HG03439 (cell line): ENCODE measurements at regions not wholly inside any gene's neighbourhood (a gene's known extent, or its start where the extent isn't known, plus 50 kb on each side); places are given as distances from the start of the nearest gene placed in this dataset.

Experiments used
- ATAC-seq: cut with Tn5 transposase; IDR thresholded peaks from one replicate; pipeline ENCODE4 v1.9.1; 2021; ENCODE audit warnings: mild to moderate bottlenecking, moderate library complexity; ENCODE audit not compliant: unreplicated experiment

DNA sequence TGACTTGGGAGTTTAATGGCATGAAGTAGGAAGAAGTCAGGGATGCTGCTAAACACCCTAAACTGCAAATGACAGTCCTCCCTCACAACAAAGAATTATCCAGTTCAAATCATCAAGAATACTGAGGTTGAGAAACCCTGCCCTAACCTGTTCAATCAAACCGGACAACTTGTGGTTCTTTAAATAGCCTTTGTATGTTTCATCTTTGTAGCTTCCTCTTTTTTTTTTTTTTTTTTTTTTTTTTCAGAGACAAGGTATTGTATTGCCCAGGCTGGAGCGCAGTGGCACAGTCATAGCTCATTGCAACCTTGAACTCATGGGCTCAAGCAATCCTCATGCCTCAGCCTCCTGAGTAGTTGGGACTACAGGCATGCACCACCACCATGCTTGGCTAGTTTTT, 52.5 kb upstream of the TTC29 start:
- ATAC-seq, result no peak

DNA sequence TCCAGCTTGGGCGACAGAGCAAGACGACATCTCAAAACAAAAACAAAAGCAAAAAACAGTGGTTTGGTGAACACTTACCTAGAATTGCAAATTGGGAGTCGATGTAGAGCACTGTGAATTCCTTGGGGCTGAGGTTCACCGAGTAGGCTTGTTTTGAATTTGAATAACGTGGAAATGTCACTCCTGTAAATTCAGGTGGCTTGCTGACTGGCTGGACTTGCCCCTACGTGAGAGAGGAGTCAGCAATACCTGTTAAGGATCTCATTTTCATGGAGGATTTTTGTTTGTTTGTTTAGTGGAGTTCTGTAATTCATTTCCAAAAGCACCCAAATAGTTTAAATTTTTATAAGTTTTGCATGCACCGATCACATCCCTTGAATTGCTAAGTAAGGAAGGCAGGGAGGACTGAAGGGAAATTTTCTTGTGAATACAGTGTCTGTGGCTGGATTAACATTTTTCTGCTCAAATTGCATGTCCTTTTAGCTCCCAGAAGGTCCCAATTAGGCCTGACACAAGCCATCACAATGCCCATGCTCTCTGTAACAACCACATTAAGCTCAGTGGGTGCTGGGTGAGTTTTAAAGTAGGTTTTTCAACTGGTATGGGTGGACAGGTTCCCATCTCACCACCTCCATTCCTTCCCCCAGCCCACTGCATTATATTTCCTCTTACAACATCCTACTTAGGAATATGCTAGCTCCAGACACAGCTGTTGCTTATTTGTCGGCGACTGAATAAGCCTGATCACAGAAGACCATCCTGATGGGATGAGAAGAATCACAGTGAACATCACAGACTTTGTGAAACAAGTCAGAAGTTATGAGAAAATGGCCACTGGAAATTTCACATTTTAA, 58.5 kb upstream of the TTC29 start:
- no peak for ATAC-seq

DNA sequence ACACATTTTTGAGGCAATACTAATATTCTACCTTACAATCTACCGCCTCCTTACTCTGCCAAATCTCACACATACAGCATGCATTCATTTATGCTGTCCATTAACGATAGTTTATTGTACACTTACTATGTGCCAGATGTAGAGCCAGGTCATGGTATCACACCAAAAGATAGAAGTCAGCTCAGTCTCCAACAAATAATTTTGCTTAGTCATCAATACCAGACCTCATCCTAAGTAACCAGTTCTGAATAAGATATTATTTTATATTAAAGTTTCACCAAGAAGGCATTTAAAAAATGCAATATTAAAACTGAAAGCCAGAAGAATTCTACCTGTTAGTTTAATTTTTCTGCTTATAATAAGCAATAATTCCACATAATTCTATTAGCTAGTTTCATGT, 60.6 kb upstream of the TTC29 start:
- no peak for ATAC-seq

DNA sequence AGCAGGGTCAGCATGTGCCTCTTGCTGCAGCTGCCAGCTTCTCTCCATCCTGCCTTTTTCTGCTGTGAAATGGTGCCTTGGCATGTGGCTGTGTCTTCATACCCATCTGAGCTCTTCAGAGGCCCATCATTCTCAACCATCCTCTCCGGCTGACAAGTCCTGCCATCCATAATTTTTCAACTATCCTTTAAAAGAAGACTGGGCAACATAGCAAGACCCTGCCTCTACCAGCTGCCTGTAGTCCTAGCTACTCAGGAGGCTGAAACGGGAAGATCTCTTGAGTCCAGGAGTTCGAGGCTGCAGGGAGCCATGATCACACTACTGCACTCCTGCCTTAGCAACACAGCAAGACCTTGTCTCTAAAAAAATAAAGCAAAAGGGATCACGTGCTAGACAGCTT, 64.2 kb upstream of the TTC29 start:
- ATAC-seq, result no peak

DNA sequence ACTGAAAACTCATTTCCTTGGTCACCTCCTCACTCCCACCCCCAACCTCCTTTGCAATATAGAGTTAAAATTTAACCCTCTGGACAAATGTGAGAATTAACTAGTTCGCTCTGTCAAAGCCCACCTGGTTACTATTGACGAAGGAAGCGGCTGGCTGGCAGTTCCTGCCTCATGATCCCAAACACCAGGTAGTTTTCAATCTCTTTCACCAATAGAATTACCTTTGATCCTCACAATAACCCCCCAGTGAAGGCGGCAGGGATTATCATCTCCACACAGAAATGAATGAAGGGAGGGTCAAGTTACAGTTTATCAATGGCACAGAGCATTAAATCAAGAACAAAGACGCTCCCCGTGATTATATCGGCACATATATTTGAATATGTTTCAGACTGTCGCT, 65.7 kb upstream of the TTC29 start:
- ATAC-seq, result no peak

DNA sequence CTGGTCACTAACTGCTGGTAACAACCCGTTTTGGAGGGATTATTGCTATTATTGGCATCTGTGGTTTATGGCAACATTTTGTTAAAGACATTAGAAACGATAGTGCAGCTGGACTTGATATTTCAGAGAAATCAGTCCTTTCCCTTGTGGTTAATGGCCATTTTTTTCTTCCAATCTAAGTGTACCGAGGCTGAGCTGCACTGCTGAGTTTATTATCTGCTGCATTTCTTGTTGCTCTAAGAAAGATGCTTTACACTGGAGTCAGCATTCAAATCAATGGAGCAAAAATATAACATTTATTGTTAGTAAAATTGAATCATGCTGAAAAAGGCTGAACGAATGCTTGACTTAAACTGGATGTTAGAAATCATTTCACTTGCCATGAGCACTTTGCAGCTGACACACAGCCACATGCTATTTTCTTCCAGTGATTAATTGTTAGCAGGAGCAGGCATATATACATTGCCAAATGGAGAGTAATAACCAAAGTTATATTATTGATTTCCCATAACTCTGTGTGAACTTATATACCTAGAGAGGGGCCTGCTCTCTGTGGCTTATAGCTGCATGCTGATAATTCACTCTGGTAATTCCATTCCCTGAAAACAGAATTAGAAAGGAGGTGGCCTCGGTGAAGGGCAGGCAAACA, 66.5 kb upstream of the TTC29 start:
- ATAC-seq, result no peak

DNA sequence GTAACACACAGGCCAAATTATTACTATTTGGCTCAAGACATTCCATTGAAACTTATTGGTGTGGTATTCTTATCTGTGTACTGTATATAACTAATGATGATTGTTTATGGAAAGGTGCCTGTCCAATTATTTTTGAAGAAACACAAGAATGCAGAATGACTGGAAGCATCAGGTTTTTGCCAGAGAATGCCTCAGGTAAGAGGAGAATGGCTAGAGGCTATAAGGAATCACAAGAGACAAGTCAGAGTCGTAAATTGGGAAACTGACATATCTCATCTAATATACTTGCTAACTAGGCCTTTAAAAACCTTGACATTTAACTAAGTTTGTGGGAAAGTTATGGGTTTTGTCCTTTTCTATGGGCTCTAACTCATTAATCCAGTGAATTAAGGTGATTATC, 69.3 kb upstream of the TTC29 start:
- ATAC-seq, result no peak

DNA sequence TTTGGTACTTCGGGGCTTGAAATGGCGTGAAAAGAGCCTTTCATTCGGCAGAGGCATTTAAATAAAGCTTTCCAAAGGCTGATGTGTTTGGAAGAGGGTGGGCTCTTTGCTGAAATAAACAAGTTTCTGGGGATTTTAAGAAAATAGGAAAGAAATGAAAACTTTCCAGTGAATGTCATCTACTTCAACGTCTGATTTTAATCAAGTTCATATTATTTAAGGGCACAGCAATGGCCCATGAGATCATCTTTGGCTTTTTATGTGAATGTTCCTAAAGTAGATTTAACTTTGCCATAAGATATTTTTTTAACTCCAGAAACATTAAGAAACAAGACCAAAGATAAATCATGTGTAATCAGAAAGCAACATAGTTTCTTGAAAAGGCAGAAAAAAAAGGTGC, 69.8 kb upstream of the TTC29 start:
- no peak for ATAC-seq

DNA sequence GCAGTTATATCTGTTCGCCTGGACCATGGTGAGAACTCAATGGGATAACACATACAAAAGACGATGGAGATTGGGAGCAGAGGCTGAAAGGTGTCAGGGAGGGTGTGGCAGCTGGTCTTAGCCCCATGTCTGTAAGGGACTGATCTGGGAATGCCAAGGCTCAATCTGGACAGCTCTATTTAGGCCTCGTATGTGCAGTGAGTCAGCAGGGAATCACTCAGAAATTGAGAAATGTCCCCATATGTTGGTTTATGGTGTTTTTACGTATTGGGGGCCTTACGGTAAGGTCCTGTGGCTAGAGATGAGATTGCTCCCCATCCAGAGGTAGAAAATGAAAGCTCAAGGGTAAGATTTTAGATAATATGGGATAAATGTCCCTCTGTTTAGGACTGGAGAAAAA, 71.4 kb upstream of the TTC29 start:
- no peak for ATAC-seq

DNA sequence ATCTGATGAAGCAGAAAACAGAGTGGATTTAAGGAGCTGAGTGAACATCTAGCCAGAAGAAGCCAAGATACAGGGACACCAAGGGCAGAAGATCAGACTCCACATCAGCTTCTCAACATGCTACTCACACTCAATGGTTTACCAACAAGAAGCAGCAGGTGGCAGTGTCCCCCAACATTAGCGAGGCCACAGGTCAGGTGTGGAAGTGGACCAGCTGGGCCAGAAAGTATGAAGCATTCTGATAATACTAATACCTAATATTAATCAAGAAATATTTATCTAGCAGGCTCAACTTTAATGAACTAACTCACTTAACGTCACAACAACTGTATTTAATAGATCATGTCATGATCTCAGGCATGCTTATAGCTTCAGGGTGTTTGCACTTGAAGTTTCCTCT, 73.4 kb upstream of the TTC29 start:
- no peak for ATAC-seq

DNA sequence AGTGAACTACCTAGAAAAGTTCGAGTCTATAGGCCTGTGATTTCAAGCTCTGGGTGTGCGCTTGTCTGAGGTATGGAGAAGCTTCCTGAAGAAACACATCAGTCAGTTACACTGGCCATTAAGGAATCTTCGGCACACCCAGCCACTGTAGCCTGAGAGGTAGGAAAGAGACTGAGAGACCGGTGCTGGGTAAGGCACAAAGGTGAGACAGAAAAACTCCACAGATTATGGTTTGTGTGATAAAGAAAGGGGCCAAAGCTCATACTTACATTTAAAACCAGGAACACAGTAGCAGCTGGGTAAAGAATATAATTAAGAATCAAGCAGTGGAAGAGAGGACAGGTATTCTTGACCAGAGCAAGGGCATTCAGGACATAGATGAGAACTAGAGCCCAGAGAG, 74.8 kb upstream of the TTC29 start:
- ATAC-seq, result no peak

DNA sequence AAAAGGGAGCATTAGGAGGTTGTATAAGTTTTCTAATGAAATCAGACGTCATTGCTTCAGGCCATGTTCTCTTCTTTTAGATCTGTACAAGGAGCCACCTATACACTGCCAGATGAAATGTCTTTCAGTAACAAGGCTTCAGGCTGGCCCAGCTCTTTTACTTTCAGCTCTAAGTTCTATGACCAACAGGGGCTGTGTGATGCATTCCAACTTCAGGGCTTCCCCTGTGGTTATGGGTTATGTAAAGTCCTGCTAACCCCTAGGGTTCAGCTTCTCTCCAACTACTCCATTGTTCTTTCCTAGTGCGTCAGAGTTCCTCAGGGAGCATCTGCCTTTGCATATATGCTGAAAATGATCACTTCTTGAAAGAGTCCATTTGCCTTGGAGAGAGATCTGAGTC, 79.4 kb upstream of the TTC29 start:
- no peak for ATAC-seq

DNA sequence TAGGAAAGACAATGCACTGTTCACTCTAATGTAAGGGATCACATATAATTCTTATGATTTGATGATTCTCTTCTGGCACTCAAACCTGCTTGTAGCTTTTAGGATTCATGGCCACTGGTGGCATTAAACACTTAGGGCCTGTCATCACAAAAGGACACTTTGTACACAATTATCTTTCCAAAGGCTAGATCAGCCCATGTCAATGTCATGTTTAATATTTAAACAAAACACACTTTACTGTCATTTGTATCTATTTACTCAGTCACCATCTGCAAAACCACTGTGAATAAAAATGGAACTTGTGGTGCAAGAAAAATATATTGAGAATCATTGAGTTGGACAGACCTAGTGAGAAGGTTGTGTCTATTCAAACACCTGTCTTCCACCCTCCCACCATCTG, 83.6 kb upstream of the TTC29 start:
- ATAC-seq, result no peak

DNA sequence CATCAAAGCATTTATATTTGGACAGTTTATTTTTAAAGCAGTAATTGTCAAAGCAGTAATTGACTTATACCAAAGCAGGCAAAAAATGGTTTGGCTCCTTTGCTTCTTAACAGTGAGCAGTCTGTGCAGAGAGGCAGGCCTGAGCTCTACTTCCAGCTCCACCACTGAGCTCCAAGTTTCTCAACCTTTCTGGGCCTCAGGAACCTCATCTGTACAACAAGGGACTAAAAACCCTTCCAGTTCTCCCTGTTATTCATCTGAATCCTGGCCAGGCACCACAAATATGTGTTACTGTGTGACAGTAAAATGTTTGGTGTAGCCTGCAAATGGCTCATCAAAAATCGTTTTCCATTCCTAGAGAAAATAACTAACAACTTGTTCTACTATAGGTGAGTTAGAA, 88.7 kb upstream of the TTC29 start:
- ATAC-seq, result no peak

DNA sequence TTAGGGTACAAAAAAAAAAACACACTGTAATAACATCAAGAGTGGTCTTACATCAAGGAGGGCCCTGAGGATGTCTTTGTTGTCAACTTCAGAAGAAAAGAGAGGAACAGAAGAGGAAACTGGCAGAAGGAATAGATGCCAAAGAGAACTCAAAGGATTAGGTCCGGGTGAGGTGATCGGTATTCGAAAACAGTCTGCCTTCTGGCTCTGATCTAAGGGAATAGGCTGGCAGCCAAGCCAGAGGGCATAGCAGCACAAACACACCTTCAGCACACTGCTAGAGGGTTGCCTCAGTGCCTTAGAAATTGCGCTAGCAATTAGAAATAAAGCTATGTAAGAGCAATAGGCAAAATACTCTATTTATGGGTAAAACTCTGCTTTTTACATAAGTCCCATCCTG, 91.4 kb upstream of the TTC29 start:
- ATAC-seq, result no peak

DNA sequence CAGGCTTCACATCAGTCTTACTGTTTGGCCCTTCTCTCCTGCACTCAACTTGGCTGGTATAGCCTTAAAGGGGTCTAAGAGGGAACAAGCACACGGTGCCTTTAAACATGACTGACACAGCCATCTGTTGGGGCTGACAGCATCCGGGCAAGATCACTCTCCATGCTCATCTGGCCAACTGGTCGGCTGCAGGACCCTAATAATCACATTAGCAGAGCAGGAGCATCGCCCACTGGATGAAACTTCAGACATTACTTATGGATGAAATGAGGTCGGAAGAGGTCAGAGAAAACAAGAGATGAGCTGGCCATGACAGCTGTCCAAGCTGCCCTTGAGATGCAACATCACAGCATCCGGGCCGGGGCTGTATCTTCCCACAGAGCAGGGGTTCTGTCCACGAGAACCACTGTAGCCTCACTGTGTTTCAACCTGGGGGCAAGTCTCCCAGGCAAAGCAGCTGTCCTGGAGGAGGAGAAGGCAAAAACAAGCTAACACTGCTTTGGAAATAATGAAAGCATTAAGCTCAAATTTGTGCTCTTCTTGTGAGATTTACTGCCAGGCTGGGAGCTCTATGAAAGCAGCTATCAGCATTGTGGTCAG, 94.4 kb upstream of the TTC29 start:
- ATAC-seq, result no peak

DNA sequence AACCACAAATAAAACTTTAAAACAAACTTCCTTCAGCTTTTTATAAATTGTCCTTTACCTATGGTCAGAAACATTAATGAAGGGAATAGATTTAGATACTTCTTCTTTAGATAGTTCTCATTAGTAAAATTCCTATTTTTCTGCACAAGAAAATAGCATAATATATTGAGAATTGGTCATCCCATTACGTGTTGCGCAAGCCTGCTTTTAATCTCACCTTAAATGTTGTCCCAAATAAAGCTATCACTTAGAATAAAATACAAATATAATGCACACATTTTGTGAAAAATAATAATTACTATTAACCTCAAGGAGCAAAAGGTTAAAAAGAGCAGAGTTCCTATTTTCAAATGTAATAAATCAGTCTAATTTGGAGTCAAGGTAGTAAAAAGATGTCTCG, 95.2 kb upstream of the TTC29 start:
- no peak for ATAC-seq

DNA sequence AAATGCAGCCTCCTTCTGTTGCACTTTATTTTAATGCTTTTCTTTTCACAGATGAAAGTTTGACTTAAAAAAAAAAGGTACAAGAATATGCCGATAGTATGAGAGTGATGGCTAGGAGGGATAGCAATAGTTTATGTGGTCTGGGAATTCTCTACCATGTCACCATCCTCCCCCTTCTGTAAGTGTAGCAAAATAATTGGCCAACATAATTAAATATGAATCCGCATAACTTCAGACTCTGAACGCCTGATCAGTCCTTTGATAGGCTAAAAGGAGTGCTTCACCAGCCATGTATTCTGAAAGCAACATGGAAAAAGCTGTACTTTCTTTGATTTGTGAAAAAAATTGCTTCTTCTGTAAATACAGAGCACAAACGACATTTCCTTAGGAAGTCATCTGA, 95.7 kb upstream of the TTC29 start:
- no peak for ATAC-seq

DNA sequence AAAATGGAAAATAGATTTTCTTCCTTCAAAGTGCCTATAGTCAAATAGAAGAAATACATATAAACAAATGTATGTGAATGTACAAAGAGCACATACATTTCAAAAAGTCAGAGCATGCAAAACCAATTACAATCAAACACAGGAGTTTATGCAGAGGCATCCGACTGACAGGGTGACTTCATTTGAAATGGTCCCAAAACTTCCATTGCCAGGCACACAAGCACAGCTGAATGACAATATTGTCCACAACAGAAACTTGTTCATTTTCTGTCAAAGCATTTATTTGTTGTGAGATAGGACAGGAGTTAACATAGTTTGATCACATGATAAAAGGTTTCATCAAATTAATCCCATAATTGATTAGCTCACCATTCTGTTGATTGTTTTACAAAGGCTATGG, 96.4 kb upstream of the TTC29 start:
- ATAC-seq, result no peak

DNA sequence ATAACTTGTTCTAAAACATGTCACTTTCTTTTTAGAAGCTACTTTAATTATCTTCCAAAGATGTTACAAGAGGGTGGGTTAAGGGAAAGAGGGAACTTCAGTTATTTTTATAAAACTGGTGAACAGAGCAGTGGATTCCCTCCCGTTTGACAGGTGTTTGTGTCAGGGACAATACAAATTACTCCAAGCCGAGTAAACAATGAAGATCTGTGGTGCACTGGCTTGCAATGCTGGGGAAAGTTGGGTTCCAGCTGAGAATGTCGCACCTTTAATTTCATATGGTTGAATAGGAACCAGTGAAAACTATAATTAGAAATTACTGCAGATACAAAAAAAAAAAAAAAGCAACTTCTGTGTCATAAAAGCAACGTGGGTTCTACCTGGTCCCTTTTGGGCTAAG, 98.6 kb upstream of the TTC29 start:
- no peak for ATAC-seq

DNA sequence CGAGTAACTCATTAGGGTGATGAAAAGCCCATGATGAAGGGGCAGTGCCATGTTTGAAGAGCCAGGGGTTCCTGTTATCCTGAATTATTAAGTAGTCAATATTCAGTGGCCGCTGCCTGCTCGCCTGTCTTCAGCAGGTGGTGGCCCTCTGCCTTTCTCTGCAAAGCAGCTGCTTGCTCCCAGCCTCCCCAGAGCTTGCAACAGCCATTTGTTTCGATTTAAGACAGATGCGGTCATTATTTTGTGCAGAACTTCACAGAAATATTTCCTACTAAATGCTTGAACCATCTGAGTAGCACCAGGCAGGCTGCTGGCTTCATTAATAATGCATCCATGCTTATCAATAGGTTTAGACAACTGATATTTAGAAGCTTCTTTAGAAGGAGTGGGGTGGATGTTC, 104.3 kb upstream of the TTC29 start:
- no peak for ATAC-seq

DNA sequence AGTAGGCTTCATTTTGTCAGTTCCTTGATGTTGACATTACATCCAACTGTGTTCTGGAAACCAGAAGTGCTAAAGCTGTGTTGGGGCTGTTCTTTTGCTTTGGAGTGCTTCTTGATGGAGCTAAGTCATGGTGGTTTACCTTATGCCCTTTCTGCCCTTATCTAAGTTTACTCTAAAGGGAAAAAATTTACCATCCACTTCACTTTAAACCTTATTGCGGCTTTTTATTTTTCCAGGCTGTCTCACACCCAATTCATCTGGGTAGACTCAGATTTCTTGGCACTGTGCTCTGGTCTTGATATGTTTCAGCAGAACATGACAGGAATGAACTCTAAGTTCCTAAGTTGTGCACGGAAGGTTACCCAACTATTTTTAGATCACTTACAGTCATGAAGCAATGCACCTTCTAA, 104.7 kb upstream of the TTC29 start:
- no peak for ATAC-seq
